IgD-negative memory B cell (primary cell): ENCODE measurements at regions not wholly inside any gene's neighbourhood (a gene's known extent, or its start where the extent isn't known, plus 50 kb on each side); places are given as distances from the start of the nearest gene placed in this dataset.
A peak's percentile ranks its signal among the peaks of the same experiment; 100 is the strongest.

Source experiments
- H3K27ac Mint-ChIP-seq, 3 donors: one replicate each; pipeline ENCODE4 v1.8.0; 2020 to 2022; ENCODE audit warnings: mild to moderate bottlenecking in 3 of 3, mixed read lengths in 3 of 3, moderate library complexity in 1 of 3
- H3K27me3 Mint-ChIP-seq: one replicate; pipeline ENCODE4 v1.8.0; 2021; ENCODE audit warnings: mixed read lengths
- H3K36me3 Mint-ChIP-seq: one replicate; pipeline ENCODE4 v1.8.0; 2020; ENCODE audit warnings: mild to moderate bottlenecking, mixed read lengths
- H3K4me1 Mint-ChIP-seq, 3 donors: one replicate each; pipeline ENCODE4 v1.8.0; 2020 to 2022; ENCODE audit warnings: mixed read lengths in 3 of 3, mild to moderate bottlenecking in 1 of 3
- H3K4me3 Mint-ChIP-seq, 4 donors: one replicate each; pipeline ENCODE4 v1.8.0; 2020 to 2022; ENCODE audit warnings: mild to moderate bottlenecking in 4 of 4, mixed read lengths in 4 of 4, moderate library complexity in 3 of 4
- H3K9me3 Mint-ChIP-seq, 3 donors: one replicate each; pipeline ENCODE4 v1.8.0; 2020 to 2021; ENCODE audit warnings: mixed read lengths in 3 of 3, mild to moderate bottlenecking in 1 of 3

- Mint-ChIP-seq H3K27ac (no peak overlapping the region), H3K4me1 (peaks cover 2 to 4% (median 2%) of the 10 kb centered on the region in 3 donors), H3K4me3 (no peak overlapping the region), H3K27me3 (no peaks in the 10 kb centered on the region), H3K9me3 (no peaks in the 10 kb centered on the region), H3K36me3 (no peaks in the 10 kb centered on the region)
These were observed 92.4 kb upstream of the TGM3 start for GRCh38 chr20:2203436-2203835.

- H3K36me3 Mint-ChIP-seq = no peaks in the 10 kb centered on the region
- H3K4me1 Mint-ChIP-seq = peaks cover 2 to 4% (median 2%) of the 10 kb centered on the region in 3 donors
- no peaks in the 10 kb centered on the region for H3K9me3 Mint-ChIP-seq
- H3K4me3 Mint-ChIP-seq = no peak overlapping the region
- no peak overlapping the region for H3K27ac Mint-ChIP-seq
- no peaks in the 10 kb centered on the region for H3K27me3 Mint-ChIP-seq
These were observed 91.8 kb upstream of the TGM3 start for GRCh38 chr20:2204021-2204420.

- Mint-ChIP-seq H3K27ac (peak overlapping the region in 1 of 3 donors; percentile 35), H3K4me1 (peaks cover 2 to 4% (median 2%) of the 10 kb centered on the region in 3 donors), H3K36me3 (no peaks in the 10 kb centered on the region), H3K27me3 (no peaks in the 10 kb centered on the region), H3K4me3 (peak overlapping the region; percentile 65 to 90 (median 84)), H3K9me3 (no peaks in the 10 kb centered on the region)
These were observed 88.6 kb upstream of the TGM3 start for GRCh38 chr20:2206957-2207769.

GRCh38 chr20:2207770-2208097 lies 88.1 kb upstream of the TGM3 start:
- H3K27me3 Mint-ChIP-seq = no peaks in the 10 kb centered on the region
- no peaks in the 10 kb centered on the region for H3K9me3 Mint-ChIP-seq
- H3K36me3 Mint-ChIP-seq = no peaks in the 10 kb centered on the region
- H3K27ac Mint-ChIP-seq = no peak overlapping the region
- peak overlapping the region; percentile 68 to 90 (median 84) for H3K4me3 Mint-ChIP-seq
- peaks cover 2 to 4% (median 2%) of the 10 kb centered on the region in 3 donors for H3K4me1 Mint-ChIP-seq

GRCh38 chr20:2208897-2209296 lies 86.9 kb upstream of the TGM3 start:
- Mint-ChIP-seq H3K9me3 (no peaks in the 10 kb centered on the region), H3K27ac (no peak overlapping the region), H3K4me3 (no peak overlapping the region)

GRCh38 chr20:2210646-2211552 lies 84.9 kb upstream of the TGM3 start:
- no peaks in the 10 kb centered on the region for H3K9me3 Mint-ChIP-seq
- no peaks in the 10 kb centered on the region for H3K27me3 Mint-ChIP-seq
- no peak overlapping the region for H3K4me3 Mint-ChIP-seq
- H3K27ac Mint-ChIP-seq = no peak overlapping the region
- H3K36me3 Mint-ChIP-seq = no peaks in the 10 kb centered on the region
- peaks cover 0 to 5% (median 4%) of the 10 kb centered on the region in 3 donors for H3K4me1 Mint-ChIP-seq

More at GRCh38 chr20:2208897-2209296, 86.9 kb upstream of the TGM3 start:
- H3K36me3 Mint-ChIP-seq = no peaks in the 10 kb centered on the region
- H3K27me3 Mint-ChIP-seq = no peaks in the 10 kb centered on the region
- peaks cover 2 to 4% (median 2%) of the 10 kb centered on the region in 3 donors for H3K4me1 Mint-ChIP-seq

GRCh38 chr20:2212456-2213015 lies 83.3 kb upstream of the TGM3 start:
- Mint-ChIP-seq H3K4me3 (no peak overlapping the region), H3K4me1 (peaks cover 0 to 4% (median 3%) of the 10 kb centered on the region in 3 donors), H3K9me3 (no peaks in the 10 kb centered on the region), H3K27me3 (no peaks in the 10 kb centered on the region), H3K27ac (no peak overlapping the region), H3K36me3 (no peaks in the 10 kb centered on the region)

GRCh38 chr20:2213401-2213800 lies 82.4 kb upstream of the TGM3 start:
- Mint-ChIP-seq H3K4me1 (peaks cover 6 to 10% (median 7%) of the 10 kb centered on the region in 3 donors), H3K27me3 (no peaks in the 10 kb centered on the region), H3K9me3 (no peaks in the 10 kb centered on the region), H3K27ac (no peak overlapping the region), H3K36me3 (no peaks in the 10 kb centered on the region), H3K4me3 (no peak overlapping the region)

GRCh38 chr20:2217857-2218539 lies 77.8 kb upstream of the TGM3 start:
- Mint-ChIP-seq H3K4me3 (peak overlapping the region in 3 of 4 donors; percentile 1 to 75 (median 56)), H3K4me1 (peaks cover 13 to 17% (median 16%) of the 10 kb centered on the region in 3 donors), H3K36me3 (no peaks in the 10 kb centered on the region), H3K9me3 (peaks cover 0 to 8% (median 2%) of the 10 kb centered on the region in 3 donors), H3K27me3 (no peaks in the 10 kb centered on the region), H3K27ac (peak overlapping the region; percentile 32 to 64 (median 54))

GRCh38 chr20:2219481-2220006 lies 76.3 kb upstream of the TGM3 start:
- Mint-ChIP-seq H3K27me3 (no peaks in the 10 kb centered on the region), H3K27ac (peak overlapping the region in 1 of 3 donors; percentile 47), H3K4me1 (peaks cover 13 to 17% (median 16%) of the 10 kb centered on the region in 3 donors), H3K9me3 (peaks cover 0 to 8% (median 2%) of the 10 kb centered on the region in 3 donors), H3K36me3 (no peaks in the 10 kb centered on the region), H3K4me3 (no peak overlapping the region)

GRCh38 chr20:2220298-2220697 lies 75.5 kb upstream of the TGM3 start:
- Mint-ChIP-seq H3K27me3 (no peaks in the 10 kb centered on the region), H3K9me3 (peaks cover 0 to 8% (median 2%) of the 10 kb centered on the region in 3 donors), H3K4me1 (peaks cover 13 to 17% (median 16%) of the 10 kb centered on the region in 3 donors), H3K36me3 (no peaks in the 10 kb centered on the region), H3K27ac (no peak overlapping the region), H3K4me3 (no peak overlapping the region)

- Mint-ChIP-seq H3K9me3 (peaks cover 0 to 8% (median 2%) of the 10 kb centered on the region in 3 donors), H3K27ac (peak overlapping the region in 1 of 3 donors; percentile 17), H3K4me3 (no peak overlapping the region), H3K27me3 (no peaks in the 10 kb centered on the region), H3K4me1 (peaks cover 13 to 16% (median 14%) of the 10 kb centered on the region in 3 donors), H3K36me3 (no peaks in the 10 kb centered on the region)
These were observed 73.9 kb upstream of the TGM3 start for GRCh38 chr20:2221921-2222320.

- Mint-ChIP-seq H3K36me3 (no peaks in the 10 kb centered on the region), H3K4me1 (peaks cover 5 to 7% (median 6%) of the 10 kb centered on the region in 3 donors), H3K9me3 (peaks cover 0 to 8% (median 2%) of the 10 kb centered on the region in 3 donors), H3K4me3 (no peak overlapping the region), H3K27ac (peak overlapping the region in 1 of 3 donors; percentile 26), H3K27me3 (no peaks in the 10 kb centered on the region)
These were observed 72.0 kb upstream of the TGM3 start for GRCh38 chr20:2223558-2224367.

- Mint-ChIP-seq H3K9me3 (peaks cover 0 to 8% (median 2%) of the 10 kb centered on the region in 3 donors), H3K4me1 (peaks cover 1 to 6% (median 3%) of the 10 kb centered on the region in 3 donors), H3K36me3 (no peaks in the 10 kb centered on the region), H3K27ac (no peak overlapping the region), H3K4me3 (no peak overlapping the region), H3K27me3 (no peaks in the 10 kb centered on the region)
These were observed 71.5 kb upstream of the TGM3 start for GRCh38 chr20:2224368-2224639.
